DND-41 (cell line): ENCODE measurements at regions not wholly inside any gene's neighbourhood (a gene's known extent, or its start where the extent isn't known, plus 50 kb on each side); places are given as distances from the start of the nearest gene placed in this dataset.

Experiments used
- ATAC-seq: fragments of 200-7000 bp; cut with Tn5 transposase; 3 replicates; pipeline ENCODE4 v1.9.1; 2021; ENCODE audit warnings: low read depth; ENCODE audit not compliant: insufficient read depth
- DNase-seq: peaks from one replicate; pipeline ENCODE4 v3.0.0-alpha.2; 2020
- H2AFZ ChIP-seq: 2 replicates; pipeline ENCODE4 v1.6.0; 2012; ENCODE audit warnings: low read depth, low read length
- H3K27ac ChIP-seq: 2 replicates; pipeline ENCODE4 v1.5.1; 2012; ENCODE audit warnings: low read length, inconsistent platforms
- H3K27me3 ChIP-seq: fragments of 200-600 bp; sonication (generic); 2 replicates; pipeline ENCODE4 v1.6.0; 2012; ENCODE audit warnings: low read length, mild to moderate bottlenecking, inconsistent platforms; ENCODE audit not compliant: insufficient read depth, poor library complexity
- H3K36me3 ChIP-seq: 2 replicates; pipeline ENCODE4 v1.5.1; 2012; ENCODE audit warnings: low read length, inconsistent platforms; ENCODE audit not compliant: insufficient read depth
- H3K4me1 ChIP-seq: 2 replicates; pipeline ENCODE4 v1.5.1; 2012; ENCODE audit warnings: mild to moderate bottlenecking, low read length; ENCODE audit not compliant: insufficient read depth
- H3K4me2 ChIP-seq: 2 replicates; pipeline ENCODE4 v1.6.0; 2012; ENCODE audit warnings: mild to moderate bottlenecking, moderate library complexity, low read length, inconsistent platforms; ENCODE audit not compliant: insufficient read depth
- H3K4me3 ChIP-seq, 2 experiments: fragments of 200-600 bp in 1 of 2; shearing (Covaris generic) in 1 of 2; 2 replicates each; pipeline ENCODE4 v1.5.1; 2012 to 2016; ENCODE audit warnings: inconsistent platforms in 2 of 2, low read length in 2 of 2, mild to moderate bottlenecking in 2 of 2, low read depth in 1 of 2, moderate library complexity in 1 of 2
- H3K79me2 ChIP-seq: 2 replicates; pipeline ENCODE4 v1.6.0; 2012; ENCODE audit warnings: low read length, inconsistent platforms; ENCODE audit not compliant: insufficient read depth
- H3K9ac ChIP-seq: 2 replicates; pipeline ENCODE4 v1.6.0; 2012; ENCODE audit warnings: low read depth, mild to moderate bottlenecking, inconsistent platforms, low read length, moderate library complexity
- H3K9me3 ChIP-seq: 2 replicates; pipeline ENCODE4 v1.5.1; 2012; ENCODE audit warnings: low read length, moderate library complexity, mild to moderate bottlenecking, inconsistent platforms; ENCODE audit not compliant: insufficient read depth, severe bottlenecking
- H4K20me1 ChIP-seq: 2 replicates; pipeline ENCODE4 v1.6.0; 2012; ENCODE audit warnings: low read length; ENCODE audit not compliant: insufficient read depth
- EZH2 ChIP-seq: IDR thresholded peaks from 3 replicates; pipeline ENCODE4 v1.6.1; 2012; ENCODE audit warnings: borderline replicate concordance, low read depth, mild to moderate bottlenecking, moderate library complexity, low read length, inconsistent platforms; ENCODE audit not compliant: severe bottlenecking
- TF ChIP-seq, protein P1 (sequence below): IDR thresholded peaks from 2 replicates; pipeline ENCODE4 v1.5.1; 2012; ENCODE audit warnings: borderline replicate concordance, low read length, moderate library complexity, mild to moderate bottlenecking; ENCODE audit not compliant: poor library complexity, severe bottlenecking; ENCODE audit errors: extremely low read depth

DNA sequence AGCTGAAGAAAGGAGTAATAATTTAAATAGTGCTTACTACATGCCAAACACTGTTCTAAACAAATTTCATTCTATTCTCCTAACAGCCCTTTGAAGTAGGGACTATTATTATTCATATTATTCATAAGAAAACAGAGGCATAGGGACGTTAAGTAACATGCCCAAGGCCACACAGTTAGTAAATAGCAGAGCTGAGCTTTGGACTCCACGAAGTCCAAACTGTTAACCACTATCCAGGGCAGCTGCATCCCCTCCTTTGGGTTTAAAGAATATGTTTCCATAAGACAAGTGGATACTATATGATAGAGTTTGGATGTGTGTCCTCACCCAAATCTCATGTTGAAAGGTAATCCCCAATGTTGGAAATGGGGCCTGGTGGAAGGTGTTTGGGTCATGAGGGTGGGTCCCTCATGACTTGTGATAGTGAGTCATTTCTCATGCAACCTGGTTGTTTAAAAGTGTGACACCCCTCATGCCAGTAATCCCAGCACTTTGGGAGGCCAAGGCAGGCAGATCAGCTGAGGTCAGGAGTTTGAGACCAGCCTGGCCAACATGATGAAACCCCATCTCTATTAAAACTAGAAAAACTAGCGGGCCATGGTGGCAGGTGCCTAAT, 144.0 kb upstream of the CXADR start:
- Histone ChIP-seq H3K4me3 (no peak overlapping the region), H3K27ac (no peak overlapping the region), H3K36me3 (no peaks in the 10 kb centered on the region), H3K27me3 (no peaks in the 10 kb centered on the region), H3K79me2 (no peaks in the 10 kb centered on the region), H3K4me2 (no peak overlapping the region), H3K9me3 (no peaks in the 10 kb centered on the region), H3K9ac (no peak overlapping the region), H3K4me1 (no peaks in the 10 kb centered on the region), H4K20me1 (no peaks in the 10 kb centered on the region), H2AFZ (no peak overlapping the region)
- DNase-seq, result no peak
- TF ChIP-seq EZH2, result no peak
- TF ChIP-seq, protein P1, sequence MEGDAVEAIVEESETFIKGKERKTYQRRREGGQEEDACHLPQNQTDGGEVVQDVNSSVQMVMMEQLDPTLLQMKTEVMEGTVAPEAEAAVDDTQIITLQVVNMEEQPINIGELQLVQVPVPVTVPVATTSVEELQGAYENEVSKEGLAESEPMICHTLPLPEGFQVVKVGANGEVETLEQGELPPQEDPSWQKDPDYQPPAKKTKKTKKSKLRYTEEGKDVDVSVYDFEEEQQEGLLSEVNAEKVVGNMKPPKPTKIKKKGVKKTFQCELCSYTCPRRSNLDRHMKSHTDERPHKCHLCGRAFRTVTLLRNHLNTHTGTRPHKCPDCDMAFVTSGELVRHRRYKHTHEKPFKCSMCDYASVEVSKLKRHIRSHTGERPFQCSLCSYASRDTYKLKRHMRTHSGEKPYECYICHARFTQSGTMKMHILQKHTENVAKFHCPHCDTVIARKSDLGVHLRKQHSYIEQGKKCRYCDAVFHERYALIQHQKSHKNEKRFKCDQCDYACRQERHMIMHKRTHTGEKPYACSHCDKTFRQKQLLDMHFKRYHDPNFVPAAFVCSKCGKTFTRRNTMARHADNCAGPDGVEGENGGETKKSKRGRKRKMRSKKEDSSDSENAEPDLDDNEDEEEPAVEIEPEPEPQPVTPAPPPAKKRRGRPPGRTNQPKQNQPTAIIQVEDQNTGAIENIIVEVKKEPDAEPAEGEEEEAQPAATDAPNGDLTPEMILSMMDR, result no peak
- ATAC-seq, result no peak

DNA sequence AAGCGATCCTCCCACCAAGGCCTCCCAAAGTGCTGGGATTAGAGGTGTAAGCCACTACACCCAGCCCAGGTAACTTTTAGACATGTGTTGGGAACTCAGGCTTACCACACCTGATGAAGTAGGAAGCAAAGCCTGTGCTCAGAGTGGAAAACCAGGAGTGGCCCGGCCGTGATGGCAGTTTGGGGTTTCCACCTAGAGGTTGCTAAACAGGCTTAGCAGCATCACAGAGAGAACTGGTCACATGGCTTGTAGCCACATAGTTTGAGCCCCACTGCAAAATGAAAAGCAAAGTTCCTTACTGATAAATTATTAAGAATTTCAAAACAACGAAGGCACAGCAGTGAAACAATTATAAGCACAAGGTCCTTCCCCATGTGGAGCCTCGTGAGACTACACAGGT, 142.6 kb upstream of the CXADR start:
- no peak for ATAC-seq
- H3K4me1 ChIP-seq, result no peaks in the 10 kb centered on the region
- H3K4me3 ChIP-seq, result no peak overlapping the region
- no peaks in the 10 kb centered on the region for H3K9me3 ChIP-seq
- H3K79me2 ChIP-seq, result no peaks in the 10 kb centered on the region
- no peaks in the 10 kb centered on the region for H3K36me3 ChIP-seq
- no peaks in the 10 kb centered on the region for H3K27me3 ChIP-seq
- H3K9ac ChIP-seq, result no peak overlapping the region
- TF ChIP-seq, protein P1, result no peak
- no peak for TF ChIP-seq EZH2
- no peaks in the 10 kb centered on the region for H4K20me1 ChIP-seq
- no peak overlapping the region for H2AFZ ChIP-seq
- no peak for DNase-seq
- no peak overlapping the region for H3K4me2 ChIP-seq
- no peak overlapping the region for H3K27ac ChIP-seq

DNA sequence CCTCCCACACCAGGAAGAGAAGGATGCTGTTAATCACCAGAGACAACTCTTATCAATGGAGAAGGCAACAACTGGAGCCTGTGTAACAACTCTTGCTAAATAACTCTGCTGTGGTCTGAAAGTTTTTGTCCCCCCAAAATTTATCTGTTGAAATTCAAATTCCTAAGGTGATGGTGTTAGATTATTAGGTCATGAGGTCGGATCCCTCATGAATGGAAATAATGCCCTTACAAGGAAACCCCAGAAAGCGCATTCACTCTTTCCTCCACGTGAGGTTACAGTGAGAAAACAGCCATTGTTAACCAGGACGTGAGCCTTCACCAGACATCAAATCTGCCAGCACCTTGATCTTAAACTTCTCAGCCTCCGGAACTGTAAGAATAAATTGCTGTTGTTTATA, 141.9 kb upstream of the CXADR start:
- no peaks in the 10 kb centered on the region for H3K79me2 ChIP-seq
- TF ChIP-seq, protein P1, result no peak
- no peak overlapping the region for H3K27ac ChIP-seq
- no peak overlapping the region for H2AFZ ChIP-seq
- no peaks in the 10 kb centered on the region for H4K20me1 ChIP-seq
- H3K4me3 ChIP-seq, result no peak overlapping the region
- ATAC-seq (no peak), DNase-seq (no peak)
- no peaks in the 10 kb centered on the region for H3K9me3 ChIP-seq
- H3K27me3 ChIP-seq, result no peaks in the 10 kb centered on the region
- H3K36me3 ChIP-seq, result no peaks in the 10 kb centered on the region
- no peaks in the 10 kb centered on the region for H3K4me1 ChIP-seq
- H3K9ac ChIP-seq, result no peak overlapping the region
- H3K4me2 ChIP-seq, result no peak overlapping the region

DNA sequence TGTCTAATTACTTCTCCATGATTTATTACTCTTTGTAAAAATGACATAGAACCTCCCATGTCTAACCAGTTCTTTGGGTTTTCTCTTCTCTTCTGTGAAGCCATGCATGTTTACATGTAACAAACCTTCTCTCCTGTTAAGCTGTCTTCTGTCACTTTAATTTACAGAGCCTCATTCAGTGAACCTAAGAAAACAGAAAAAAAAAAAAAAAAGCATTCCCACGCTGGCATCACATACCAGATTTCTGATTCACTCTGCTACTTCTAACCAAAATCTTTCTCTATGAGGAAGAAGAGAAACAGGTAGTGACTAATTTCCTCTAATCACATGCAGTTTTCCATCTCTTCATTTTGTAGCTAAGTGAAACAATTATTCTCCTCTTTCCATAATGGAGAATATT, 141.4 kb upstream of the CXADR start:
- Histone ChIP-seq H3K9ac (no peak overlapping the region), H2AFZ (no peak overlapping the region), H3K4me2 (no peak overlapping the region), H3K9me3 (no peaks in the 10 kb centered on the region), H3K79me2 (no peaks in the 10 kb centered on the region), H3K27ac (no peak overlapping the region), H3K27me3 (no peaks in the 10 kb centered on the region), H3K4me1 (no peaks in the 10 kb centered on the region), H3K4me3 (no peak overlapping the region), H4K20me1 (no peaks in the 10 kb centered on the region), H3K36me3 (no peaks in the 10 kb centered on the region)
- TF ChIP-seq EZH2, result no peak
- TF ChIP-seq, protein P1, result no peak
- ATAC-seq (no peak), DNase-seq (no peak)
